ENCODE measurements at regions not wholly inside any gene's neighbourhood (a gene's known extent, or its start where the extent isn't known, plus 50 kb on each side); places are given as distances from the start of the nearest gene placed in this dataset.

GRCh38 chr17:79435962-79436361 is 174.9 kb downstream of the RBFOX3 start:
- DNase-seq: no peak
- TF ChIP-seq CTCF (IDR thresholded peaks at IDR 0.05 in 8 of 11, conservative IDR thresholded peaks at IDR 0.05 in 3 of 11) (no peak), POLR2AphosphoS5 (IDR thresholded peaks at IDR 0.05) (no peak), POLR2A (IDR thresholded peaks at IDR 0.05) (no peak)
- Histone ChIP-seq H3K4me3 (no peak overlapping the region), H3K27ac (no peak overlapping the region), H3K4me1 (no peaks in the 10 kb centered on the region), H3K27me3 (replicated peaks in 1 of 7) (peaks cover 0 to 64% (median 3%) of the 10 kb centered on the region in 7 donors), H3K9me3 (peaks cover 0 to 4% (median 0%) of the 10 kb centered on the region in 8 donors), H3K36me3 (no peaks in the 10 kb centered on the region)
- intact Hi-C loops (cut with DNase I; ENCODE audit: low total_unique reads): no loop called here
- WGBS, 5 donors: 76 to 88% (median 83%) methylated on average over 6 to 8 of the region's 8 CpGs

GRCh38 chr17:79435296-79435695 is 175.6 kb downstream of the RBFOX3 start:
- H3K4me1 ChIP-seq: no peaks in the 10 kb centered on the region
- DNase-seq: no peak
- H3K4me3 ChIP-seq: no peak overlapping the region
- peaks cover 0 to 4% (median 0%) of the 10 kb centered on the region in 8 donors for H3K9me3 ChIP-seq
- H3K36me3 ChIP-seq: no peaks in the 10 kb centered on the region
- 68 to 83% (median 77%) methylated on average over 6 of the region's 6 CpGs for WGBS, 5 donors
- TF ChIP-seq POLR2AphosphoS5 (IDR thresholded peaks at IDR 0.05): no peak
- TF ChIP-seq CTCF (IDR thresholded peaks at IDR 0.05 in 8 of 11, conservative IDR thresholded peaks at IDR 0.05 in 3 of 11): no peak
- no peak for TF ChIP-seq POLR2A (IDR thresholded peaks at IDR 0.05)
- H3K27ac ChIP-seq: no peak overlapping the region
- H3K27me3 ChIP-seq (replicated peaks in 1 of 7): peaks cover 0 to 64% (median 3%) of the 10 kb centered on the region in 7 donors
- intact Hi-C loops (cut with DNase I; ENCODE audit: low total_unique reads): no loop called here

GRCh38 chr17:79434215-79434614 is 176.6 kb downstream of the RBFOX3 start:
- no peaks in the 10 kb centered on the region for H3K36me3 ChIP-seq
- 81 to 93% (median 91%) methylated on average over 4 of the region's 4 CpGs for WGBS, 5 donors
- intact Hi-C loops (cut with DNase I; ENCODE audit: low total_unique reads): no loop called here
- H3K9me3 ChIP-seq: peaks cover 0 to 4% (median 0%) of the 10 kb centered on the region in 8 donors
- no peak overlapping the region for H3K4me3 ChIP-seq
- peaks cover 0 to 71% (median 3%) of the 10 kb centered on the region in 7 donors for H3K27me3 ChIP-seq (replicated peaks in 1 of 7)
- no peaks in the 10 kb centered on the region for H3K4me1 ChIP-seq
- no peak overlapping the region for H3K27ac ChIP-seq
- TF ChIP-seq POLR2AphosphoS5 (IDR thresholded peaks at IDR 0.05) (no peak), CTCF (IDR thresholded peaks at IDR 0.05 in 8 of 11, conservative IDR thresholded peaks at IDR 0.05 in 3 of 11) (no peak), POLR2A (IDR thresholded peaks at IDR 0.05) (no peak)
- no peak for DNase-seq

GRCh38 chr17:79433379-79433778 is 177.5 kb downstream of the RBFOX3 start:
- Histone ChIP-seq H3K9me3 (peaks cover 0 to 4% (median 0%) of the 10 kb centered on the region in 8 donors), H3K36me3 (no peaks in the 10 kb centered on the region), H3K27me3 (replicated peaks in 1 of 7) (peaks cover 0 to 69% (median under 1%) of the 10 kb centered on the region in 7 donors), H3K27ac (no peak overlapping the region), H3K4me1 (no peaks in the 10 kb centered on the region), H3K4me3 (no peak overlapping the region)
- DNase-seq: no peak
- 67 to 80% (median 78%) methylated on average over 7 of the region's 7 CpGs for WGBS, 5 donors
- intact Hi-C loops (cut with DNase I; ENCODE audit: low total_unique reads): no loop called here
- TF ChIP-seq POLR2A (IDR thresholded peaks at IDR 0.05) (no peak), CTCF (IDR thresholded peaks at IDR 0.05 in 8 of 11, conservative IDR thresholded peaks at IDR 0.05 in 3 of 11) (no peak), POLR2AphosphoS5 (IDR thresholded peaks at IDR 0.05) (no peak)
